HepG2 (cell line): ENCODE measurements at regions not wholly inside any gene's neighbourhood (a gene's known extent, or its start where the extent isn't known, plus 50 kb on each side); places are given as distances from the start of the nearest gene placed in this dataset.

Experiments
- ATAC-seq: fragments of 200-7000 bp; cut with Tn5 transposase; 3 replicates; pipeline ENCODE4 v1.9.1; 2020; ENCODE audit warnings: mild to moderate bottlenecking, moderate library complexity
- BruUV-seq: library from RNA; stranded (reverse); fragments of 400-500 nt; replicated peaks from 2 replicates; lab custom pipeline; 2021; lab: Mats Ljungman, UMichigan
- CTCF ChIA-PET: fragments of 300-600 bp; formaldehyde crosslinking; extraction: SDS; loops from one replicate; lab custom pipeline; 2021; ENCODE audit warnings: low total read pairs, inconsistent platforms, low intra/inter-chr PET ratio; lab: Yijun Ruan, JAX
- POLR2A ChIA-PET: fragments of 350-600 bp; sonication (Branson Sonifier 250); formaldehyde crosslinking; loops from one replicate; lab custom pipeline; 2020; ENCODE audit warnings: antibody characterized with exemption, inconsistent platforms; lab: Yijun Ruan, JAX
- DNase-seq: peaks from one replicate; pipeline ENCODE4 v3.0.0-alpha.2; 2015; ENCODE audit warnings: low spot score
- FAIRE-seq: peaks from 3 replicates; lab custom pipeline; 2011; peaks lifted over from hg19 to GRCh38; lab: Jason Lieb, UNC
- H2AFZ ChIP-seq: one replicate; pipeline ENCODE4 v1.6.1; 2011; ENCODE audit warnings: low read length, inconsistent platforms
- H3K27ac ChIP-seq: fragments of 300-600 bp; 3 replicates; pipeline ENCODE4 v1.8.0; 2011; ENCODE audit warnings: mixed run types, mild to moderate bottlenecking, mixed read lengths, low read length, inconsistent platforms; ENCODE audit not compliant: insufficient read depth; ENCODE audit errors: extremely low read length
- H3K27me3 ChIP-seq, 2 experiments: fragments of 200-600 bp in 1 of 2; 2 replicates in 1 of 2; 3 replicates in 1 of 2; pipeline versions ENCODE4 v1.6.0 to v1.8.0; 2011; ENCODE audit warnings: low read length in 2 of 2, mild to moderate bottlenecking in 2 of 2, moderate library complexity in 2 of 2, inconsistent platforms in 1 of 2; ENCODE audit not compliant: insufficient read depth in 2 of 2, control insufficient read depth in 1 of 2
- H3K36me3 ChIP-seq, 2 experiments: fragments of 200-600 bp in 1 of 2; replicated peaks in 1 of 2; 2 replicates in 1 of 2; 3 replicates in 1 of 2; pipeline versions ENCODE4 v1.5.1 to v1.8.0; 2011; ENCODE audit warnings: low read length in 2 of 2, inconsistent platforms in 1 of 2; ENCODE audit not compliant: insufficient read depth in 2 of 2, control insufficient read depth in 1 of 2
- H3K4me1 ChIP-seq: 2 replicates; pipeline ENCODE4 v1.5.1; 2012; ENCODE audit warnings: low read length, inconsistent platforms; ENCODE audit not compliant: insufficient read depth
- H3K4me2 ChIP-seq: 2 replicates; pipeline ENCODE4 v1.6.0; 2011; ENCODE audit warnings: low read depth, low read length, inconsistent platforms
- H3K4me3 ChIP-seq, 3 experiments: fragments of 200-600 bp in 1 of 3; sonication (generic), shearing (Covaris generic) in 1 of 3; replicated peaks in 1 of 3; 2 replicates each; pipeline ENCODE4 v1.5.1; 2011 to 2016; ENCODE audit warnings: low read length in 3 of 3, inconsistent platforms in 2 of 3, low read depth in 2 of 3, mild to moderate bottlenecking in 2 of 3, control low read depth in 1 of 3, mixed read lengths in 1 of 3; ENCODE audit not compliant: insufficient read depth in 1 of 3
- H3K79me2 ChIP-seq: one replicate; pipeline ENCODE4 v1.6.1; 2011; ENCODE audit warnings: low read length, inconsistent platforms; ENCODE audit not compliant: insufficient read depth
- H3K9ac ChIP-seq: 2 replicates; pipeline ENCODE4 v1.6.0; 2011; ENCODE audit warnings: mild to moderate bottlenecking, low read depth, low read length, inconsistent platforms; ENCODE audit not compliant: insufficient read depth
- H3K9me3 ChIP-seq: 2 replicates; pipeline ENCODE4 v1.5.1; 2012; ENCODE audit warnings: mild to moderate bottlenecking, low read length
- H4K20me1 ChIP-seq: 2 replicates; pipeline ENCODE4 v1.6.0; 2011; ENCODE audit warnings: inconsistent platforms, mild to moderate bottlenecking, low read length, moderate library complexity; ENCODE audit not compliant: insufficient read depth
- ARNT2 ChIP-seq: sonication (generic); formaldehyde crosslinking; IDR thresholded peaks from 2 replicates; pipeline ENCODE4 v1.8.0; 2022; ENCODE audit warnings: mild to moderate bottlenecking, low read depth, missing genetic modification reagents, moderate library complexity
- ELF1 ChIP-seq: sonication (generic); formaldehyde crosslinking; IDR thresholded peaks from 2 replicates; pipeline ENCODE4 v1.4.0; 2020; ENCODE audit warnings: missing genetic modification reagents
- MED1 ChIP-seq: sonication (generic); formaldehyde crosslinking; IDR thresholded peaks from 2 replicates; pipeline ENCODE4 v1.4.0; 2020; ENCODE audit warnings: missing genetic modification reagents
- MXI1 ChIP-seq: IDR thresholded peaks from 3 replicates; pipeline ENCODE4 v1.6.1; 2012; ENCODE audit warnings: low read depth, low read length, inconsistent platforms, borderline replicate concordance
- NFE2 ChIP-seq: sonication (generic); formaldehyde crosslinking; IDR thresholded peaks from 2 replicates; pipeline ENCODE4 v1.4.0; 2020; ENCODE audit warnings: missing genetic modification reagents
- PHF5A ChIP-seq: IDR thresholded peaks from one replicate; pipeline ENCODE4 v1.6.1; 2018; ENCODE audit warnings: low read depth, missing genetic modification reagents; ENCODE audit not compliant: unreplicated experiment
- SPEN ChIP-seq: sonication (generic); formaldehyde crosslinking; IDR thresholded peaks from 2 replicates; pipeline ENCODE4 v1.5.1; 2020; ENCODE audit warnings: low read depth, mild to moderate bottlenecking, missing genetic modification reagents
- SSRP1 ChIP-seq: IDR thresholded peaks from 2 replicates; pipeline ENCODE4 v1.6.1; 2016; ENCODE audit warnings: control low read depth
- TEAD3 ChIP-seq: optimal IDR thresholded peaks from 2 replicates; pipeline ENCODE3; 2016; ENCODE audit warnings: borderline replicate concordance
- ZNF124 ChIP-seq: sonication (generic); formaldehyde crosslinking; IDR thresholded peaks from 2 replicates; pipeline ENCODE4 v1.4.0; 2020; ENCODE audit warnings: missing genetic modification reagents
- ZNF337 ChIP-seq: sonication (generic); formaldehyde crosslinking; IDR thresholded peaks from 2 replicates; pipeline ENCODE4 v1.5.1; 2020; ENCODE audit warnings: missing genetic modification reagents, low read depth, mild to moderate bottlenecking, borderline replicate concordance
- ZNF33A ChIP-seq: sonication (generic); formaldehyde crosslinking; IDR thresholded peaks from 2 replicates; pipeline ENCODE4 v1.5.1; 2020; ENCODE audit warnings: missing genetic modification reagents, mild to moderate bottlenecking, moderate library complexity, borderline replicate concordance
- ZNF616 ChIP-seq: sonication (generic); formaldehyde crosslinking; IDR thresholded peaks from 2 replicates; pipeline ENCODE4 v1.5.0; 2020; ENCODE audit warnings: low read depth, mild to moderate bottlenecking, missing genetic modification reagents
- WGBS: methylation state at CpG from one replicate; pipeline ENCODE4 v1.1.6; 2017; ENCODE audit warnings: low lambda C conversion rate; 5-methylcytosine and 5-hydroxymethylcytosine counted together
- in situ Hi-C: cut with HindIII; loops from 2 replicates; pipeline ENCODE4 v1.10.0; 2017; ENCODE audit warnings: low pct_unique_long_range_greater_than_20kb; ENCODE audit not compliant: extremely low pct_ligation_motif_present
- intact Hi-C: fragments of 100-400 bp; cut with micrococcal nuclease; formaldehyde crosslinking; loops from one replicate; pipeline ENCODE4 v1.10.0; 2022; ENCODE audit not compliant: unreplicated experiment
- TF ChIP-seq, protein P1 (sequence below): sonication (generic); formaldehyde crosslinking; IDR thresholded peaks from 2 replicates; pipeline ENCODE4 v1.4.0; 2020; ENCODE audit warnings: missing genetic modification reagents, borderline replicate concordance
- TF ChIP-seq, protein P2 (sequence below): IDR thresholded peaks from 2 replicates; pipeline ENCODE4 v1.6.1; 2016; ENCODE audit warnings: low read depth, borderline replicate concordance

- Histone ChIP-seq H3K27me3 (no peaks in the 10 kb centered on the region), H3K4me2 (no peak overlapping the region), H3K4me1 (no peaks in the 10 kb centered on the region), H4K20me1 (no peaks in the 10 kb centered on the region), H3K9ac (no peak overlapping the region), H3K27ac (no peak overlapping the region), H3K79me2 (no peaks in the 10 kb centered on the region), H3K36me3 (no peaks in the 10 kb centered on the region), H3K9me3 (peaks cover 72% of the 10 kb centered on the region), H2AFZ (no peak overlapping the region), H3K4me3 (no peak overlapping the region)
- ChIA-PET CTCF (no interaction called here), POLR2A (no interaction called here)
- TF ChIP-seq MXI1 = no peak
- TF ChIP-seq PHF5A (CRISPR knock-in tag) = no peak
- TF ChIP-seq TEAD3 = no peak
- TF ChIP-seq ZNF33A (CRISPR knock-in tag) = no peak
- TF ChIP-seq ZNF616 = no peak
- no peak for TF ChIP-seq SPEN
- TF ChIP-seq ELF1 (CRISPR knock-in tag) = no peak
- TF ChIP-seq NFE2 (CRISPR knock-in tag) = no peak
- TF ChIP-seq ZNF124 (CRISPR knock-in tag) = no peak
- no peak for TF ChIP-seq ARNT2 (CRISPR knock-in tag)
- TF ChIP-seq, protein P1, sequence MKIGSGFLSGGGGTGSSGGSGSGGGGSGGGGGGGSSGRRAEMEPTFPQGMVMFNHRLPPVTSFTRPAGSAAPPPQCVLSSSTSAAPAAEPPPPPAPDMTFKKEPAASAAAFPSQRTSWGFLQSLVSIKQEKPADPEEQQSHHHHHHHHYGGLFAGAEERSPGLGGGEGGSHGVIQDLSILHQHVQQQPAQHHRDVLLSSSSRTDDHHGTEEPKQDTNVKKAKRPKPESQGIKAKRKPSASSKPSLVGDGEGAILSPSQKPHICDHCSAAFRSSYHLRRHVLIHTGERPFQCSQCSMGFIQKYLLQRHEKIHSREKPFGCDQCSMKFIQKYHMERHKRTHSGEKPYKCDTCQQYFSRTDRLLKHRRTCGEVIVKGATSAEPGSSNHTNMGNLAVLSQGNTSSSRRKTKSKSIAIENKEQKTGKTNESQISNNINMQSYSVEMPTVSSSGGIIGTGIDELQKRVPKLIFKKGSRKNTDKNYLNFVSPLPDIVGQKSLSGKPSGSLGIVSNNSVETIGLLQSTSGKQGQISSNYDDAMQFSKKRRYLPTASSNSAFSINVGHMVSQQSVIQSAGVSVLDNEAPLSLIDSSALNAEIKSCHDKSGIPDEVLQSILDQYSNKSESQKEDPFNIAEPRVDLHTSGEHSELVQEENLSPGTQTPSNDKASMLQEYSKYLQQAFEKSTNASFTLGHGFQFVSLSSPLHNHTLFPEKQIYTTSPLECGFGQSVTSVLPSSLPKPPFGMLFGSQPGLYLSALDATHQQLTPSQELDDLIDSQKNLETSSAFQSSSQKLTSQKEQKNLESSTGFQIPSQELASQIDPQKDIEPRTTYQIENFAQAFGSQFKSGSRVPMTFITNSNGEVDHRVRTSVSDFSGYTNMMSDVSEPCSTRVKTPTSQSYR (CRISPR knock-in tag) = no peak
- no peak for TF ChIP-seq SSRP1 (CRISPR knock-in tag)
- TF ChIP-seq MED1 (CRISPR knock-in tag) = no peak
- TF ChIP-seq, protein P2, sequence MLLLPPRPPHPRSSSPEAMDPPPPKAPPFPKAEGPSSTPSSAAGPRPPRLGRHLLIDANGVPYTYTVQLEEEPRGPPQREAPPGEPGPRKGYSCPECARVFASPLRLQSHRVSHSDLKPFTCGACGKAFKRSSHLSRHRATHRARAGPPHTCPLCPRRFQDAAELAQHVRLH = no peak
- TF ChIP-seq ZNF337 (CRISPR knock-in tag) = no peak
- no peak for FAIRE-seq
- BruUV-seq = no TSS peak
- ATAC-seq = no peak
- WGBS = 31% methylated on average over 12 of the region's 12 CpGs
- in situ Hi-C loops = no loop called here
- intact Hi-C loops = no loop called here
- no peak for DNase-seq
These were observed 1959.2 kb upstream of the DEFB115 start for GRCh38 chr20:29298271-29298590.
